Smooth muscle cell (in vitro differentiated cells): ENCODE measurements at regions not wholly inside any gene's neighbourhood (a gene's known extent, or its start where the extent isn't known, plus 50 kb on each side); places are given as distances from the start of the nearest gene placed in this dataset.
"Not testable (repeated sequence)": the region's sequence is repeated elsewhere in the genome, so short reads cannot be mapped to it uniquely, and the experiment has no call there.

Experiments
- DNase-seq: peaks from one replicate; lab custom pipeline; 2025; ENCODE audit not compliant: unreplicated experiment; lab: John Stamatoyannopoulos, UW
- H2AFZ ChIP-seq: fragments of 200-600 bp; sonication (generic); 2 replicates; pipeline ENCODE4 v1.6.0; 2016; ENCODE audit warnings: antibody characterized with exemption, low read depth, mild to moderate bottlenecking
- H3F3A ChIP-seq: fragments of 200-600 bp; sonication (generic); 2 replicates; pipeline ENCODE4 v1.6.0; 2017; ENCODE audit warnings: antibody characterized with exemption, low read depth
- H3K27ac ChIP-seq: fragments of 200-600 bp; sonication (generic); 2 replicates; pipeline ENCODE4 v1.5.1; 2016; ENCODE audit warnings: low read depth, mild to moderate bottlenecking
- H3K27me3 ChIP-seq: fragments of 200-600 bp; sonication (generic); 2 replicates; pipeline ENCODE4 v1.6.1; 2016; ENCODE audit warnings: low read depth, mild to moderate bottlenecking
- H3K36me3 ChIP-seq: fragments of 200-600 bp; sonication (generic); 2 replicates; pipeline ENCODE4 v1.5.1; 2016; ENCODE audit warnings: low read depth
- H3K4me1 ChIP-seq: fragments of 200-600 bp; sonication (generic); 2 replicates; pipeline ENCODE4 v1.5.1; 2016; ENCODE audit warnings: low read depth
- H3K4me2 ChIP-seq: fragments of 200-600 bp; sonication (generic); 2 replicates; pipeline ENCODE4 v1.6.0; 2016; ENCODE audit warnings: mild to moderate bottlenecking
- H3K4me3 ChIP-seq: fragments of 200-600 bp; sonication (generic); 2 replicates; pipeline ENCODE4 v1.5.1; 2016; ENCODE audit warnings: mild to moderate bottlenecking
- H3K79me2 ChIP-seq: fragments of 200-600 bp; sonication (generic); 2 replicates; pipeline ENCODE4 v1.6.0; 2016; ENCODE audit warnings: low read depth, mild to moderate bottlenecking
- H3K9ac ChIP-seq: fragments of 200-600 bp; sonication (generic); 2 replicates; pipeline ENCODE4 v1.6.0; 2016; ENCODE audit warnings: low read depth
- H3K9me3 ChIP-seq: fragments of 200-600 bp; sonication (generic); replicated peaks from 2 replicates; pipeline ENCODE4 v1.5.1; 2016; ENCODE audit warnings: low read depth
- H4K20me1 ChIP-seq: fragments of 200-600 bp; sonication (generic); 2 replicates; pipeline ENCODE4 v1.6.0; 2016; ENCODE audit warnings: low read depth
- CTCF ChIP-seq: fragments of 200-600 bp; sonication (generic); IDR thresholded peaks from 2 replicates; pipeline ENCODE4 v1.5.1; 2017; ENCODE audit warnings: borderline replicate concordance, mild to moderate bottlenecking, antibody characterized with exemption; ENCODE audit not compliant: insufficient read depth, poor library complexity, severe bottlenecking
- WGBS: methylation state at CpG from one replicate; pipeline ENCODE4 v1.1.7; 2016; ENCODE audit warnings: low lambda C conversion rate; 5-methylcytosine and 5-hydroxymethylcytosine counted together

- 96% methylated on average over 2 of the region's 2 CpGs for WGBS
Observed at GRCh38 chr12:74166096-74166495, 371.5 kb upstream of the ATXN7L3B start.

GRCh38 chr12:74169607-74170006 lies 368.0 kb upstream of the ATXN7L3B start:
- Histone ChIP-seq H3K9me3 (no peaks in the 10 kb centered on the region), H3K27me3 (no peaks in the 10 kb centered on the region), H3K4me1 (no peaks in the 10 kb centered on the region), H3F3A (no peaks in the 10 kb centered on the region), H3K79me2 (no peaks in the 10 kb centered on the region), H3K36me3 (no peaks in the 10 kb centered on the region), H3K9ac (no peak overlapping the region), H3K27ac (no peak overlapping the region), H2AFZ (no peak overlapping the region), H4K20me1 (no peaks in the 10 kb centered on the region), H3K4me2 (no peak overlapping the region), H3K4me3 (no peak overlapping the region)
- no peak for TF ChIP-seq CTCF
- 84% methylated on average over 2 of the region's 2 CpGs for WGBS
- no peak for DNase-seq

More at GRCh38 chr12:74166096-74166495, 371.5 kb upstream of the ATXN7L3B start:
- H3K79me2 ChIP-seq, result no peaks in the 10 kb centered on the region
- H3K27ac ChIP-seq, result no peak overlapping the region
- H3K4me3 ChIP-seq, result no peak overlapping the region
- no peaks in the 10 kb centered on the region for H3F3A ChIP-seq
- no peaks in the 10 kb centered on the region for H3K36me3 ChIP-seq
- H3K9me3 ChIP-seq, result no peaks in the 10 kb centered on the region
- no peak overlapping the region for H3K4me2 ChIP-seq
- H3K27me3 ChIP-seq, result no peaks in the 10 kb centered on the region
- no peak for TF ChIP-seq CTCF
- no peak overlapping the region for H2AFZ ChIP-seq
- H4K20me1 ChIP-seq, result no peaks in the 10 kb centered on the region
- DNase-seq, result no peak
- H3K4me1 ChIP-seq, result no peaks in the 10 kb centered on the region
- H3K9ac ChIP-seq, result no peak overlapping the region

GRCh38 chr12:74170645-74171477 lies 366.8 kb upstream of the ATXN7L3B start:
- H3K4me2 ChIP-seq, result no peak overlapping the region
- TF ChIP-seq CTCF, result no peak
- H4K20me1 ChIP-seq, result no peaks in the 10 kb centered on the region
- no peaks in the 10 kb centered on the region for H3F3A ChIP-seq
- H3K27ac ChIP-seq, result no peak overlapping the region
- 96% methylated on average over 42 of the region's 42 CpGs for WGBS
- no peak for DNase-seq
- H3K9ac ChIP-seq, result no peak overlapping the region
- H3K79me2 ChIP-seq, result no peaks in the 10 kb centered on the region
- H3K9me3 ChIP-seq, result no peaks in the 10 kb centered on the region
- H3K4me3 ChIP-seq, result no peak overlapping the region
- no peaks in the 10 kb centered on the region for H3K27me3 ChIP-seq
- H2AFZ ChIP-seq, result no peak overlapping the region
- no peaks in the 10 kb centered on the region for H3K36me3 ChIP-seq
- H3K4me1 ChIP-seq, result no peaks in the 10 kb centered on the region

GRCh38 chr12:74171478-74171909 lies 366.1 kb upstream of the ATXN7L3B start:
- Histone ChIP-seq H3K9ac (no peak overlapping the region), H3K27ac (no peak overlapping the region), H3F3A (no peaks in the 10 kb centered on the region), H3K4me3 (no peak overlapping the region), H3K27me3 (no peaks in the 10 kb centered on the region), H3K9me3 (no peaks in the 10 kb centered on the region), H4K20me1 (no peaks in the 10 kb centered on the region), H3K36me3 (no peaks in the 10 kb centered on the region), H3K79me2 (no peaks in the 10 kb centered on the region), H2AFZ (no peak overlapping the region), H3K4me2 (no peak overlapping the region), H3K4me1 (no peaks in the 10 kb centered on the region)
- TF ChIP-seq CTCF, result no peak
- DNase-seq, result no peak
- WGBS, result 97% methylated on average over 19 of the region's 19 CpGs

- not testable (repeated sequence) for H4K20me1 ChIP-seq, H3K4me1 ChIP-seq, H3K27ac ChIP-seq, H3F3A ChIP-seq, H3K27me3 ChIP-seq, DNase-seq, H2AFZ ChIP-seq, H3K9me3 ChIP-seq, H3K4me3 ChIP-seq, H3K36me3 ChIP-seq, H3K9ac ChIP-seq, H3K79me2 ChIP-seq, H3K4me2 ChIP-seq
- 75% methylated on average over 4 of the region's 4 CpGs for WGBS
Observed at GRCh38 chr12:74174961-74175360, 362.7 kb upstream of the ATXN7L3B start.
